NCI-H2227 (cell line): ENCODE measurements at regions not wholly inside any gene's neighbourhood (a gene's known extent, or its start where the extent isn't known, plus 50 kb on each side); places are given as distances from the start of the nearest gene placed in this dataset.

Source experiments
- DNase-seq: peaks from one replicate; lab custom pipeline; 2025; ENCODE audit not compliant: unreplicated experiment; lab: John Stamatoyannopoulos, UW

- no peak for DNase-seq
Measured at GRCh38 chr13:22469452-22469851, 711.3 kb upstream of the SGCG start.

GRCh38 chr13:22470075-22470474, 710.7 kb upstream of the SGCG start:
- DNase-seq: no peak

- no peak for DNase-seq
Measured at GRCh38 chr13:22482496-22483000, 698.2 kb upstream of the SGCG start.

- DNase-seq: no peak
Measured at GRCh38 chr13:22483276-22483675, 697.5 kb upstream of the SGCG start.

- no peak for DNase-seq
Measured at GRCh38 chr13:22486490-22486889, 694.3 kb upstream of the SGCG start.

- DNase-seq: no peak
Measured at GRCh38 chr13:22487932-22488331, 692.8 kb upstream of the SGCG start.

- no peak for DNase-seq
Measured at GRCh38 chr13:22489771-22490170, 691.0 kb upstream of the SGCG start.

- no peak for DNase-seq
Measured at GRCh38 chr13:22495819-22496218, 685.0 kb upstream of the SGCG start.

GRCh38 chr13:22496803-22497508, 683.8 kb upstream of the SGCG start:
- DNase-seq: no peak

GRCh38 chr13:22497991-22498780, 682.6 kb upstream of the SGCG start:
- no peak for DNase-seq

GRCh38 chr13:22499919-22500318, 680.9 kb upstream of the SGCG start:
- DNase-seq: no peak

GRCh38 chr13:22505489-22505888, 675.3 kb upstream of the SGCG start:
- DNase-seq: no peak

GRCh38 chr13:22506096-22506691, 674.6 kb upstream of the SGCG start:
- DNase-seq: no peak

GRCh38 chr13:22517544-22517943, 663.2 kb upstream of the SGCG start:
- no peak for DNase-seq

GRCh38 chr13:22536851-22537250, 643.9 kb upstream of the SGCG start:
- DNase-seq: no peak

GRCh38 chr13:22538400-22538799, 642.4 kb upstream of the SGCG start:
- no peak for DNase-seq

- no peak for DNase-seq
Measured at GRCh38 chr13:22549126-22549525, 631.7 kb upstream of the SGCG start.

- DNase-seq: no peak
Measured at GRCh38 chr13:22561581-22561980, 619.2 kb upstream of the SGCG start.

GRCh38 chr13:22562116-22562515, 618.7 kb upstream of the SGCG start:
- no peak for DNase-seq

- no peak for DNase-seq
Measured at GRCh38 chr13:22563272-22563671, 617.5 kb upstream of the SGCG start.

GRCh38 chr13:22569811-22570210, 611.0 kb upstream of the SGCG start:
- DNase-seq: no peak

GRCh38 chr13:22589880-22590279, 590.9 kb upstream of the SGCG start:
- DNase-seq: no peak
